Fibroblast of peridontal ligament (primary cell): ENCODE measurements at regions not wholly inside any gene's neighbourhood (a gene's known extent, or its start where the extent isn't known, plus 50 kb on each side); places are given as distances from the start of the nearest gene placed in this dataset.
"Not testable (repeated sequence)": the region's sequence is repeated elsewhere in the genome, so short reads cannot be mapped to it uniquely, and the experiment has no call there.

ENCODE experiments used
- DNase-seq: peaks from one replicate; pipeline ENCODE4 v3.0.0-alpha.2; 2010; ENCODE audit errors: extremely low read depth

DNA sequence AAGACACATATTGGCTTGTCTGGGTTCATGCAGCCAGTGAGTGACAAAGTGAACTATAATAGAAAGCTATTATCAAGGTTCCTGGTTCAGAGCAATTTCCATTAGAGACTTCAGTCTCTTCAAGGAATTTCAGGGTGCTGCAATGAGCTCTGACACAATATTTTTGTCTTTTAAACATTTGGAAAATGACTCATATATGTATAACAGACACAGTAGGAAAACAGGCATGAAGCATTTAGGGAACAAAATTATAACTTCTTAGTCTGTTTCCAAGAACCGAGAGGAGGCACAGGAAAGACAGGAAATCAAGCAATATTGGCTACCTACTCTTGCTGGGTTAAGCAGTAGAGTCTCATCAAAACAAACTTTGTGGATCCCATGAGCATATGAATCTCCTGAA lies 170.4 kb downstream of the PTPRC start:
- DNase-seq = peak; percentile 71

DNA sequence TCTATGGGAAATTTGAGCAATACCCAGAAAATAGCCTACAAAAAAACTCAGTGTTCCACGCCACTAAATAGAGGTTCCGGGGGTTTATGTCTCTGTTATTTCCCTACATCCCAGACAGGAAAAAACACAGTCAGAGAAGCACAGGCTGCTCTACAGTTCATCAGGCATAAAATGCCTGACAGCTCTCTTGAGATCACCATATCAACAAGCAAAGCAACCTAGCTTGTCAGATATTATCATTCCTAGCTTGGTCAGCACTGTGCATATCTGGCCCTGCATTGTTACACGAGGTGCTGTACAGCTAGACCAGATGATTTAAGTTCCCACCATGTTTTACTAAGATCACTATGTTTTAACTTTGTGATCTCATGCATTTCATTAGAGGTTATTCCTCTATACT lies 172.6 kb downstream of the PTPRC start:
- DNase-seq = no peak

DNA sequence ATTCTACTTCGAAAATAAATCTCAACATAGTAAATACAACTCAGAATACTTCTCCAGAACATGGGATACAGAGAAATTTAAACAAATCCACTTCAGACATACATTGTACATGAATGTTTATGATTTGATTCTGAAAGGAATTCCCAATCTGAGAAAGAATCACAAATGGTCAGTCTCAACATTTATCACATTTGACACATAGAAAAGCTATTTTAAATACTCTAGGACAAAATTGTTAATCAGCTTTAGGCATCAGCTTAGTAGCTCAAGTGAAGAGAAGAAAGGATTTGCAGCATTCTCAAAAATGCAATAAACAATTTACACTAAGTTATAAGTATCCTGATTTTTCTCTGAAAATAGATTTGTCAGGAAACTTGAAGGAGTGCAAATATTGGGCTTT lies 184.8 kb downstream of the PTPRC start:
- DNase-seq = peak; percentile 27

DNA sequence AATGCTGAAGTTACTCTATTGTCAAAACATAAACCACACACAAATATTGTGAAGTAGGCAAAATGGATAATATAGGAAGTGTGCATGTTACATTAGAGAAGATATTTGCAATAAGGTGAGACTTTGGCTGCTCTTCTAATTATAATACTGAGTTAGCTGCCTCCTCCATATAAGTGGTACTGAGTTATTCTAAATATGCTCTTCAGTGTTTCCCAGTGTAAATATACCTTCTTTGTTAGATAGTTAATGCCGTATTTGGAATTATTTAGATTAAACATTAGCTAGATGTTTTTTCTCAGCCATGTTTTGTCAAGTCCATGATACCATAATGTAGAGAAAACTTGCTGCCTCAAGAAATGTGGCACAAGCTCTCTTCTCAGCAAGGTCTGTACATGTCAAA lies 186.4 kb downstream of the PTPRC start:
- no peak for DNase-seq

DNA sequence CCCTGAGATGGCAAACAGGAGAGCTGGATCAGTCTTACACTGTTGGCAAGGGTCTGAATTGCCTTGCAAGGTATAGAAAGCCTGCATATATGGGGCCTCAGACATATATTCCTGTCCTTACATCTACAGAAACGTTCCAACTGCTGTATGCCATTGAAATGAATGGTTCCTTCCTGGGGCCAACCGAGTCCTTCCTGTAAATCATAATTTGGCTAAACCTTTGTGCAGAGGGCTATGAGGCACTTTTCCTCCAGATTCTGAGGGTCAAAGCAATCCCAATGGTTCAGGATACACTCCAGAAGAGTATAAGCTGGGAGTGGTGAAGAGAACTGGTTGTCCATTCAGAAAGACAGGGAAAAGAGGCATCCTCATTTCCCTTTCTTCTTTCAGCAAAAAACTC lies 190.5 kb downstream of the PTPRC start:
- DNase-seq = no peak

DNA sequence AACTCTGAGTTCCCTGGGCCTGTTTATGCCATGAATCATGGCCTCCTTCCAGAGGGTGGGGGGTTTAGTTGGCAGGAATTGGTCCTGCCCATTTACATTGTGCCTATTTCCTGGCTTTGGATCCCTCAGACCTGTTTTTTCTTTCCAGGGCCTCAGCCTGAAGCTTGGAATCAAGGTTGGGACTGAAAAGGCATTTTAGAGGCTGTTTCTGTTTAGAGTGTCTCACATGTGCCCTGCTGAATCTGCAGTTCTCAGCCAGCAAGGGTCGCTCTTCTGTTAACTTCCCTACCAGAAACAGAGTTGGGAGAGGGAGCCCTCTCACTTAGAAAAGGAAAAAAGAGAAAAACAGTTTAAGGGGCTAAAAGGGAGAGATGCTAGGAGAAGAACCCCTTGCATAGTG lies 191.1 kb downstream of the PTPRC start:
- DNase-seq = peak; percentile 33

DNA sequence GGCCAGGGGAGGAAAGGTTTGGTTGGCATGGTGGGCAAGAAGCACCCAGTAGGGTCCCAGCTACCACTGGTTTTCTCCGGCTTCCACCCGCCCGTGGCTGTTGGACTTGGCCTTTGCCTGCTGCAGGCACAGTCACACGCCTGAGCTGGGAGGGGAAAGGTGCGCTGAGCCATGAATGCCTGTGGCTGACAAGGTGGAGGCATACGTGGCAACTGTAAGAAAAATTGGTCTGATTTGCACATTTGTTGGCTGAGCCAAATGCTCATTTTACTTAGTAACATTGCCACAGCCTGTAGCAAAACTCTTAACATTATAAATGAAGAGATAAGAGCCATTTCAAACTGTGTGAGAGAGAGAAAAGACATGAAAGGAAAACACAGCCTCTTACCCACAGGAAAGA lies 191.6 kb downstream of the PTPRC start:
- DNase-seq = no peak

DNA sequence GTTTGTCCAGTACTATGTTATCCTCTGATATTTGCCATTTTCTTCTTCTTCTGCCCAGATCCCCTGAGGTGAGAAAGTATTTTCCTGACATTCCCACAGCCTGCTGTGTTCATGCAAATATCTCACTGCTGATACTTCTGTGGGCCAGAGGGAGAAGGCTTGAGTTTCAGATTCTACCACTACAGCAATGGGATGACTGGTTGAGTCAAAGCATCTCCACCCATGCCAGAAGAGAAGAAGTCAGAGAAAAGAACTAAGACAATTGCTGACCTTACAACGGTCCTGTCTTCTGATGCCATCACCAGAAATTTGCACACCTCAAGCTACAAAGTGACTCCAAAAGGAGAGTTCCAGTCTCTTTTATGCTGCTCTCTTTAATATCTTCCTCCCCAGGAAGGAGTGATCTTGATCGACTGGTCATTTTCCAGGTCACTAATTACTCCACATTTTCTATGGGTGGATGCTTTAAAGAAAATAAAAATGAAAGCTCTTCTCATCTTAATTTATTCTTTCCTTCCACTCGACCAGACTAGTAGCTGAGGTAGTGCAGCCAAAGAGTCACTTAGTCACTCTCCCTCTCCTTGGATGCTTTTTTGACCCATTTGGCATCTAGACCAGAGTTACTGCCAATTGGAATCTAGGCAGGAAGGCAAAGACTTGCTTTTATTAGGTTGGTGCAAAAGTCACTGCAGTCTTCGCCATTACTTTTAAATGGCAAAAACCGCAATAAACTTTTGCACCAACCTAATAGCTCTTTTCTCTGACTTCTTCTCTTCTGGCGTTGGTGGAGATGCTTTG lies 195.1 kb downstream of the PTPRC start:
- DNase-seq = no peak

DNA sequence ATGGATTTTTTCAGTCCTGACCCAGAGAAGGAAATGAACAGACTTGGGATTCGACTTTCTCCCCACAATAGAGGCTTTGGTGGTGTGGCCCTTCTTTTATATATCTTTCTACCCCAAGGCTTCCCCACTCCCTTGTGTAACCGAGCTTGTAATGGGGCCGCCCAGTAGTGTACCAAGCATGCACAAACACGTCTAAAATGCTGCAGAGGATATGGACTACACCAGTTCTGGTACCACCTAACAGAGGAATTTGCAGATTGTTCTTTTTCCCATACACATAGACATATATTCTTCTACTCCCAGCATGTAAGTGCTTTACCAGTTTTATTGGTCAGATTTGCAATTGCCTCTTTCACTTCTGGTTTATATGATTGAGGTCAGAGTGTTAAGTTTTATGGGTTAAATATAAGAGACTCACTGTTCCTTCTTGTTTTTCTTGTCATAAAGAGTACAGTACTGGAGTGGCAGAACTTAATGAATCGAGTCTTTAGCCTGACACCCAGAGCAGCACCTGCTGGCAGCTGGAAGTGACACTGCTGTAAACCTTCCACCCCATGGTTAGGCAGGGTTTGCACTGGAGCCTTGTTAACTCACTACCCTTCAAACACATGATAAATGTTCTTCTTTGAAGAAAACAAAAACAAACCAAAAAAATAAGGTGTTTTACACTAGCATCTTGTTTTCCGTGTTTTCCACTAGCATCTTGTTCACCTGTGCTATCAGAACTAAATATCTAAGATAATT lies 198.6 kb downstream of the PTPRC start:
- DNase-seq = no peak

DNA sequence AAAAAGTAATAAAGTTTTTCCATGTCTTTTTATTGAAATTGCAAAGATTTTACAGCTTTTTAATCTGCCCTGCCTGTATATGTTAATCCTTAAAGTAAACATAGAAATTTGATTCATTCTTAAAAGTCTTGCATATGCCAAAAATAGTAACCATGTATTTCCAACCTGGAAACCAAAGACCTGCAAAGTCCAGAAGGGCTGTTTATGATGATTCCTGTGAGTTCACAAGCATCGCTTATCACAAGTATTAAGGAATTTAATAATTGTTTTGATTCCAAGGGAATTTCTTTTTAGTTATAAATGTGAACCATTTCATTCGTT lies 199.1 kb downstream of the PTPRC start:
- no peak for DNase-seq

DNA sequence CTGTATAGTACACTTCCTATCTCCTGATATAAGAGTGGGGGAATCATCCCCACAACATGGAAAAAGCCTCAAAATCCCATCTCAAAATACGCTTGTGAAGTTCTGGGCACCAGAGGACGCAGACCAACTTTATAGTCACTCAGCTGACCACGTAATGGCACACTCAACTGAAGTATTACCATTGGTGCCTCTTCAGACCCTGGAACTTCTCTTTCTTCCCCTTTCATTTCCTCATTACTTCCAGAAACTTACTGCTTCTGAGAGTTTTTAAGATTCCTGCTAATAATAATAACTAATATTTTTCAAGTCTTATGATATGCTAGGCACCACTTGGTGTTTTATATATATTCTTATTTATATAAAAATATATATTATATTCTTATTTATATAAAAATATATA lies 202.6 kb downstream of the PTPRC start:
- DNase-seq = no peak

DNA sequence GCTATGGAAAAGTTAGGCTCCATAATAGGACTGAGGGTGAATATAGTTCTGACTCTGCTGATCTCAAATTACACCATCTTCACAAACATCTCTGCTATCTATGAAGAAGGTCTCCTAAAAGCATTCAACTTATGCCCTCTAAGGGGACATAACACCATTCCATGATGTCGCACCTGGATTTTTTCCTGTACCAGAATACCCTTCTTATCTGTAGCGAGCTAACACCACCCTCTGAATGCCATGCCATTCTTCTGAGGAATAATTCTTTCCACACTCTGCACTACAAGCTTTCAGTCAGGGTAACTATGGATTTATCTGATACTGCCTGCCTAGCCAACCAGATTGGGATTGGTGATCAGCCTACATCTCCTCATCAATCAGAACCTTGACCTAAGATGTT lies 203.8 kb downstream of the PTPRC start:
- DNase-seq = no peak

DNA sequence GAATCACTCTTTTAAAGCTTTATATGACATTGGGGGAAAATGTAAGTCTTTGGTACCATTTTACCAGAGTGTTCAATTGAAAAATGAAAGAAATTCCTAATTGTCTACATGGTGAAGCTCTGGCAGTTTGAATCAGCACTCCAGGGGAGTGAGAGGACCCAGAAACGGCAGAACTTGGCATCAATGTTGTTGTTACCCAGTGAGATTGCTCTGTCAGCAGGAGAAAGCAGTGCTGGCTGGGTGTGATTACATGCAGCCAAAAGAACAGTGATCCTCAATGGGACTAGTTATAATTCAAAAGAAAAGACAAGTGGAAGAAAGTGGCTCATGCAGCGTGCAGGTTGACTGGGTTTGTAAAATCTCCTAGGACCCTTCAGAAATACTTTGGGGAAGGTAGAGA lies 206.4 kb downstream of the PTPRC start:
- DNase-seq = no peak

DNA sequence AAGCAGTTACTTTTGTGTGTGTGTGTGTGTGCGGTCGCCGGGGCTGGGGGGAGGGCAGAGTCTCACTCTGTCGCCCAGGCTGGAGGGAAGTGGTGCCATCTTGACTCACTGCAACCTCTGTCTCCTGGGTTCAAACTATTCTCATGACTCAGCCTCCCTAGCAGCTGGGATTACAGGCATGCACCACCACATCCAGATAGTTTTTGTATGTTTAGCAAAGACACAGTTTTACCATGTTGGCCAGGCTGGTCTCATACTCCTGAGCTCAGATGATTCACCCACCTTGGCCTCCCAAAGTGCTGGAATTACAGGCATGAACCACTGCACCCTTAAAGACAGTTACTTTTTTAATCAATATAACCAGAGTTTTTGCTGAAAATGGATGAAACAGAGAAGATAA lies 207.0 kb downstream of the PTPRC start:
- no peak for DNase-seq

DNA sequence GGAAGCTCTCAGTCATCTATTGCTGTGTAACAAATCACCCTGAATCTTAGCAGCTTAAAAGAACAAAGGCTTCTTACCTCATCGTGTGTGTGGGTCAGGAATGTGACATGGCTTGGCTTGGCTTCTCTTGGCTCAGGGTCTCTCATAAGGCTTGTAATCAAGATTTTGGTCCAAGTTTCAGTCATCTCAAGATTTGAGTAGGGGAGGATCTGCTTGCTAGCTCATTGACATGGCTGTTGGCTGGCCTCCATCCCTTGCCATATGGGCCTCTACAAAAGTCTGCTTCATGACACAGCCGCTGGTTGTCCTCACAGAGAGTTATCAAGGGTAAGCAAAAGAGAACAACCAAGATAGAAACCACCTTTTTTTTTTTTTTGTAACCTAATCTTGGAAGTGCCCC lies 207.7 kb downstream of the PTPRC start:
- DNase-seq = no peak

DNA sequence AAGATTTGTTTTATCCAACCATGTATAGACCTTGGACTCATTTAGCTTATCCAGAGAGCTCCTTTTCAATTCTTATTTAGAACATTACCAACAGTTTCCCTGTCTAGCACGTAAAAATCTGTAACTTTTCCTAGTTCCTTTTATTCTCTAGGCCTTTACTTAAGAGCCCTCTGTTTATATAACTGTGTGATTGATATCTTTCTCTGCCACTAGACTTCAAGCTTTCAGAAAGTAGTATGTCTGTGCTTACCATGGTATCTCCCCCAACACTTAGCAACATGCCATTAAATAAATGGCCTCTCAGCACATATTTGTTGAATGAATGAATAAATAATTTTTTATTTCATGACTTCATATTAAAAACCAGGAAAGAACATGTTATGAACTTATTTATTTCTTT lies 209.4 kb downstream of the PTPRC start:
- DNase-seq = peak; percentile 22

DNA sequence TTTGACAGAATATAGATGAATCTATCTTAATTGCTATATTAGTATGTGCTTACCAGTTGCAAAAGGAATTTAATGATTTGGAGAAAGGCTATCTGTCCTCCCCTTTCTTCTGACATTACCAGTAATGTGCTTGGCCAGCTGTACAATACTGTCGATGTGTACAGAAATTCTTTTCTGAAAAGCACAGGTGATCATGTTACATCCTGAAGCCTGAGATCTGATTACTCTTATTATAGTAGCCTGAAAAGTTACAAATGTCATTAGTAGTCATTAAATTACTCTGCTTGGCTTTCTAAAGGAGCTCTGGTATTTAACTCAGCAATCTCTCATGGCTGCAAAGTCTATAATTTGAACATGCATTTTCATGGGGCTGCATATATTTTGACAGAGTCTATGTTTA lies 209.8 kb downstream of the PTPRC start:
- DNase-seq = no peak

DNA sequence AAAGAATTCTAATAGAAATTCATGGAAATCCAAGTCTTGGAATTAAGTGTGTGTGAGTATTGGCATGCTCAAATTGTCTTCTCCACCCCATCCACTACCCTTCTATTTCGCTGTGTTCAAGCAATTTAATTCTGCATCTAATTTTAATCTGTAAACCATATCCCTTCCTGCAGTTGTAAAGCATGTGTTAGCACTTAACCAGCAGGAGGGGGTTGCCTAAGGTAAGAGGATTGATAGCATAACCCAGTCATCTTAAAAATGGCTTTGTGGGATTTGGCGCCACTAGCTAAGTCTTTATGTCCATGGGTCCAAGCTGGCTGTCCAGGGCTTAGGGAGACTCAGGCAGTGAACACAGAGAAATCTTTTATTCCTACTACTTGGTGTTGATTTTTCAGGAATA lies 210.3 kb downstream of the PTPRC start:
- no peak for DNase-seq

DNA sequence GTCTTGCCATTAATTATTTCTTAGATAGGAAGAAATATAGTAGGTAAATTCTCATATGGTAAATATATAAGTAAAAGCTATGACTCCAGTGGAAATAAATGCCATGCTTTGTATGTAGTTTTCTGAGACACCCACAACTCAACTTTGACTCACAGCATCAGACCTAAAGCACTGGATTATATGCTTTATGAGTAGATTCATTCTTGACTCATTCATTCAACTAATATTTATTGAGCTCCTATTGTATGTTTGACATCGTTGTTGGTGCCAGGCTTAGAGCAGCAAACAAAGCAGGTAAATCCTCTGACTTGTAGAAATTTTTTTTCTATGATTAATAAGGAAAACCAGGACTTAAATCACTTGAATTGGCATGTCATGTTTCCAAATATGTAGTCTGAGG lies 211.4 kb downstream of the PTPRC start:
- DNase-seq = no peak

DNA sequence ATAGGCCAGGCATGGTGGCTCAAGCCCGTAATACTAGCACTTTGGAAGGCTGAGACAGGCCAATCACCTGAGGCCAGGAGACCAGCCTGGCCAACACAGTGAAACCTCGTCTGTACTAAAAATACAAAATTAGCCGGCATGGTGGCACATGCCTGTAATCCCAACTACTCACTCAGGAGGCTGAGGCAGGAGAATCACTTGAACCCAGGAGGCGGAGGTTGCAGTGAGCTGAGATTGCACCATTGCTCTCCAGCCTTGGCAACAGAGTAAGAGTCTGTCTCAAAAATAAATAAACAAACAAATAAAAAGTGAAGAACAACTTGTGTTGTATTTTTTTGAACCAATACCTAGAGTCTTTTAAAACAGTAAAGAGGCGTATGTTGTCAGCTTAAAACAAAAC lies 212.1 kb downstream of the PTPRC start:
- DNase-seq = not testable (repeated sequence)

DNA sequence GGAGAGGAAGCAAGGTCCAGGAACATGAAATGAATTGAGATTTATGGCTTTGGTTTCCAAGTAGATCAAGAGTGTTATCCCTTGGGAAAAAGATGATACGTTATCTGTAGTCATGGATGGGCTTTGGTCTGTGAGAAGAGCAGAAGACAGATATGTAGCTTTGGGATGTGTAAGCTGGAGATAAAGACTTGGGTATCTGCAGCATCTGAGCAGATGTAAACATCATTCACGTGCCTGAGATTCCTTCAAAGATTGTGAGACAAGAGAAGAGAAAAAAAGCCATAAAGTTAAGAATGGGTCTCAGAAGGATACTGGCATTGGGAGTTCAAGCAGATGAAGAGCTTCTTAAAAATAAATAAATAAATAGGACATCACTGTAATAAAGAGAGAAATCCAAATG lies 217.8 kb downstream of the PTPRC start:
- DNase-seq = no peak

DNA sequence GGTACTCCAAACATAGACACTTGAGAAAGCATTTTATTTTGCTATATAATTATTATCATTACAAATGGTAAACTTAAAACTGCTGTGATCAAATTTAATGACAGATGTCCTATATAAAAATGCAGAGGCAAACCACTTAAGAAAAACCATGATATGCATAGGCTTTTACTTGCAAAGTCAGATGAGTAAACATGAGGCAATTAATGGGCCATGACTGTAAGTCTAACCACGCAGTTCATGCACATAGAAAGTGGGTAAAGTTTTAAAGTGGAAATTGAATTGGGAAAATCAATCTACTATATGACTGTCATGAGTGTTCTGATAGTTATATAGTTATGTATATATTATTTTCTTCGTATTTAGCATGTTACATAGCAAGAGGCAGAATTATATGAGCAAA lies 219.2 kb downstream of the PTPRC start:
- no peak for DNase-seq

DNA sequence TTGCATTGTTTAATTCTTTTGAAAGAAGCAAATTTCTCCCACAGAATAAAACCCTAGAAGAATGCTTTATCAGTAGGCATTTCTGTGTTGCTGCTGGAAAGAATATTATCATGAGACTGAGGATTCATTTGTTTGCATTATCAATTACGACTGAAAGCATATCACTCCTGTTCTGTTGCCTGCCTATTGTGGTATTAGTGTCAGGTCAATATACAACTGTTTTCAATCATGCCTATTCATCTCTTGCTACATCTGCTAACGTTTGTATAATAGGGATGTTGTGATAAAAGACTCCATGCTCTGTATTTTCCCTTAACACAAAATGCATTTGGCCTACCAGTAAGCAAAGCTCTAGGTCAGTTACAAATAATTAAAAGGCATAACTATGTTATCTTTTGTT lies 221.5 kb downstream of the PTPRC start:
- DNase-seq = no peak

DNA sequence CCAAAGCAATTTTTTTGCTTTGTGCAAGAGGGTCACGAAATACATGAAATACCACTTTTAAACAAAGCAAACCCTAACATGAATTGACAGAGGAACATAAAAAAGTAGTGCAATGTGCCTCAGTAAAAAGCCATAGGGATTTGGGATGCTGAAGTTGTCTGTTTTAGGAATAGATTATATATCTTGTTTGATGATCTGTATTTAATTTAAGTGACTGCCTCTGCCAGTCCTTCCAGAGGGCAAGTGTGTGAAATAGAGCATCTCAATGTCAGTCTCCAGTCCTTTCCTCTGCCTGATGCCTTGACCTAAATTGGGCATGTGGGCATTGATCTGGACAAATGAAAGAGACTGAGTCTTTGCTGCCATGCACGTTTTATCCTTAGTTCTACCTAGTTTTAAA lies 222.8 kb downstream of the PTPRC start:
- DNase-seq = no peak
